Body of pancreas (tissue), 4 donors: ENCODE measurements at regions not wholly inside any gene's neighbourhood (a gene's known extent, or its start where the extent isn't known, plus 50 kb on each side); places are given as distances from the start of the nearest gene placed in this dataset.

Experiments
- CTCF ChIP-seq, 7 experiments: fragments of 450-650 bp in 4 of 7; fragments of 200-600 bp in 3 of 7; sonication (generic) in 3 of 7; IDR thresholded peaks; one replicate each; pipeline ENCODE4 v1.5.1; 2016 to 2019; ENCODE audit warnings: antibody characterized with exemption in 7 of 7
- POLR2A ChIP-seq, 3 donors: fragments of 450-650 bp; IDR thresholded peaks; one replicate each; pipeline ENCODE4 v1.6.1; 2016; ENCODE audit warnings: antibody characterized with exemption in 3 of 3, mild to moderate bottlenecking in 2 of 3

GRCh38 chr11:104465321-104465720 is 301.4 kb upstream of the PDGFD start:
- TF ChIP-seq CTCF (IDR thresholded peaks at IDR 0.05) (no peak), POLR2A (IDR thresholded peaks at IDR 0.05) (no peak)
